Mesendoderm (in vitro differentiated cells): ENCODE measurements at regions not wholly inside any gene's neighbourhood (a gene's known extent, or its start where the extent isn't known, plus 50 kb on each side); places are given as distances from the start of the nearest gene placed in this dataset.
"Not testable (repeated sequence)": the region's sequence is repeated elsewhere in the genome, so short reads cannot be mapped to it uniquely, and the experiment has no call there.

Experiments used
- DNase-seq: peaks from one replicate; pipeline ENCODE4 v3.0.0; 2013
- H2AK5ac ChIP-seq: 2 replicates; pipeline ENCODE4 v1.6.1; 2013; ENCODE audit warnings: low read length, inconsistent platforms
- H2BK120ac ChIP-seq: 2 replicates; pipeline ENCODE4 v1.6.1; 2013; ENCODE audit warnings: low read depth, mild to moderate bottlenecking, low read length, moderate library complexity, mixed read lengths
- H2BK15ac ChIP-seq: replicated peaks from 2 replicates; pipeline ENCODE4 v1.6.1; 2013; ENCODE audit warnings: low read depth, mild to moderate bottlenecking, moderate library complexity
- H2BK5ac ChIP-seq: 2 replicates; pipeline ENCODE4 v1.6.1; 2013; ENCODE audit warnings: low read length, inconsistent platforms
- H3K18ac ChIP-seq: 2 replicates; pipeline ENCODE4 v1.6.1; 2013; ENCODE audit warnings: mild to moderate bottlenecking, low read length, mixed read lengths
- H3K23ac ChIP-seq: one replicate; pipeline ENCODE4 v1.6.1; 2013; ENCODE audit warnings: low read length
- H3K27ac ChIP-seq: 2 replicates; pipeline ENCODE4 v1.5.1; 2013; ENCODE audit warnings: low read depth, mild to moderate bottlenecking, inconsistent platforms, low read length, moderate library complexity
- H3K27me3 ChIP-seq: 2 replicates; pipeline ENCODE4 v1.6.1; 2013; ENCODE audit warnings: low read length, control low read depth, mild to moderate bottlenecking, inconsistent platforms; ENCODE audit not compliant: insufficient read depth, poor library complexity
- H3K36me3 ChIP-seq: 2 replicates; pipeline ENCODE4 v1.6.1; 2013; ENCODE audit warnings: low read length, inconsistent platforms; ENCODE audit not compliant: control insufficient read depth, insufficient read depth
- H3K4ac ChIP-seq: one replicate; pipeline ENCODE4 v1.6.1; 2013; ENCODE audit warnings: low read depth, mild to moderate bottlenecking, low read length, moderate library complexity
- H3K4me1 ChIP-seq: 2 replicates; pipeline ENCODE4 v1.6.1; 2013; ENCODE audit warnings: low read depth, low read length, inconsistent platforms; ENCODE audit not compliant: control insufficient read depth
- H3K4me2 ChIP-seq: 2 replicates; pipeline ENCODE4 v1.6.1; 2013; ENCODE audit warnings: low read length
- H3K4me3 ChIP-seq: 2 replicates; pipeline ENCODE4 v1.5.1; 2013; ENCODE audit warnings: mild to moderate bottlenecking, low read length
- H3K56ac ChIP-seq: one replicate; pipeline ENCODE4 v1.6.1; 2013; ENCODE audit warnings: low read length
- H3K79me1 ChIP-seq: 2 replicates; pipeline ENCODE4 v1.6.1; 2013; ENCODE audit warnings: low read length, inconsistent platforms
- H3K79me2 ChIP-seq: 2 replicates; pipeline ENCODE4 v1.6.1; 2013; ENCODE audit warnings: mild to moderate bottlenecking, low read length; ENCODE audit not compliant: control insufficient read depth, insufficient read depth
- H3K9ac ChIP-seq: 2 replicates; pipeline ENCODE4 v1.6.1; 2013; ENCODE audit warnings: low read length, inconsistent platforms
- H4K5ac ChIP-seq: one replicate; pipeline ENCODE4 v1.6.1; 2013; ENCODE audit warnings: low read length
- H4K8ac ChIP-seq: one replicate; pipeline ENCODE4 v1.6.1; 2013; ENCODE audit warnings: low read depth, mild to moderate bottlenecking, control low read depth, low read length, moderate library complexity
- WGBS: extraction: QIAGEN DNeasy Blood & Tissue Kit; methylation state at CpG from one replicate; pipeline ENCODE4 v1.1.7; 2013; ENCODE audit warnings: low lambda C conversion rate, missing lambda C conversion rate; ENCODE audit not compliant: insufficient coverage; ENCODE audit errors: extremely low coverage; 5-methylcytosine and 5-hydroxymethylcytosine counted together

DNA sequence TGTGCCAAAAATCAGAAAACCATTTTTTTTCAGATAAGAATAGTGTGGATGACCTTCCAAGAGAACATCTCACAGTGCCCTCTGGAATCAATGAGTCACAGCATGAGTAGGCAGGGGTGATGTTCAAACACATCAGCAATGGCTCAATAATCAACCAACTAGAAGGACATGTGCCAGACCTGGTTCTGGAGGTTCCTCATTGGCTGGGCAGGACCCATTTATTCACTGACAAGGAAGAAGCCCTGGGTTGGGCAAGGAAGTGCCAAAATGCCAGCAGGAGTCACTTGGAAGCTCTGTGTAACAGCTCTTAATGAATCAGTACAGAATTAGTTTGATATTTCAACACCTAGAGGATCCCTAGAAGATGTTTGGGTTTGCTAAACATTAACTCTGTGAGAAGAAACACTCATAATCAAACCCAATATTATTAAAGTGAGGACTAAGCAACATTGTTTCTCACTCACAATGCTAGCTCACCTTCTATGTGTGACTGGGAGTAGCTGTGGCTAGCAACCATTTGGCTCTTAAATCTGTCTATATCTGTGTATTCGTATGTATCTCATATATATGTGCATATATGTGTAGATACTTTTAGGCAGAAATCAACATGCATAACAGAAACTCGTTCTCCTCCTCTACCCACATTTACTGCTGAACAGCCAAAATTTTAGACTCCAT is 72.3 kb upstream of the APBB1IP start:
- Histone ChIP-seq H3K79me1 (no peaks in the 10 kb centered on the region), H3K4ac (no peak overlapping the region), H3K4me1 (no peaks in the 10 kb centered on the region), H2BK15ac (no peak overlapping the region), H3K23ac (no peak overlapping the region), H2AK5ac (no peak overlapping the region), H3K56ac (no peak overlapping the region), H2BK5ac (no peak overlapping the region), H4K8ac (no peak overlapping the region), H3K4me2 (no peak overlapping the region), H3K79me2 (no peaks in the 10 kb centered on the region), H3K9ac (no peak overlapping the region), H3K36me3 (no peaks in the 10 kb centered on the region), H3K27ac (no peak overlapping the region), H3K18ac (no peak overlapping the region), H3K27me3 (no peaks in the 10 kb centered on the region), H2BK120ac (no peak overlapping the region), H4K5ac (no peak overlapping the region), H3K4me3 (no peak overlapping the region)
- no CpG with 5 or more reads among the region's 2 CpGs for WGBS
- DNase-seq: no peak

DNA sequence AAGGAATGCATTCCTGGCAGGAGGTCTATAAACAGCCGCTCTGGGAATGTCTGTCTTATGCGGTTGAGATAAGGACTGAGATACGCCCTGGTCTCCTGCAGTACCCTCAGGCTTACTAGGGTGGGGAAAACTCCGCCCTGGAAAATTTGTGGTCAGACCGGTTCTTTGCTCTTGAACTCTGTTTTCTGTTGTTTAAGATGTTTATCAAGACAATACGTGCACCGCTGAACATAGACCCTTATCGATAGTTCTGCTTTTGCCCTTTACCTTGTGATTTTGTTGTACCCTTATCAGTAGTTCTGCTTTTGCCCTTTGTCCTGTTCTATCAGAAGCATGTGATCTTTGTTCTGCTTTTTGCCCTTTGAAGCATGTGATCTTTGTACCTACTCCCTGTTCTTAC is 71.1 kb upstream of the APBB1IP start:
- H3K4me2 ChIP-seq, H2BK5ac ChIP-seq, H3K4me3 ChIP-seq, H3K4ac ChIP-seq, H2BK15ac ChIP-seq, DNase-seq, H3K23ac ChIP-seq, H2BK120ac ChIP-seq, H4K5ac ChIP-seq, H3K4me1 ChIP-seq, H3K36me3 ChIP-seq, H3K27me3 ChIP-seq, H3K18ac ChIP-seq, H3K9ac ChIP-seq, H4K8ac ChIP-seq, H3K27ac ChIP-seq, H3K56ac ChIP-seq, H2AK5ac ChIP-seq, H3K79me1 ChIP-seq, H3K79me2 ChIP-seq: not testable (repeated sequence)
- WGBS: no CpG with 5 or more reads among the region's 8 CpGs

GRCh38 chr10:26367771-26368170 is 70.4 kb upstream of the APBB1IP start:
- H3K9ac ChIP-seq: no peak overlapping the region
- H3K79me1 ChIP-seq: no peaks in the 10 kb centered on the region
- no peak overlapping the region for H4K5ac ChIP-seq
- H2AK5ac ChIP-seq: no peak overlapping the region
- no peak overlapping the region for H3K4me2 ChIP-seq
- no peak overlapping the region for H3K23ac ChIP-seq
- DNase-seq: peak; percentile 77
- H2BK5ac ChIP-seq: no peak overlapping the region
- H3K56ac ChIP-seq: no peak overlapping the region
- H3K79me2 ChIP-seq: no peaks in the 10 kb centered on the region
- H3K18ac ChIP-seq: no peak overlapping the region
- no CpG with 5 or more reads among the region's 3 CpGs for WGBS
- H3K4me1 ChIP-seq: no peaks in the 10 kb centered on the region
- H3K27me3 ChIP-seq: no peaks in the 10 kb centered on the region
- H3K4ac ChIP-seq: no peak overlapping the region
- H3K36me3 ChIP-seq: no peaks in the 10 kb centered on the region
- no peak overlapping the region for H3K27ac ChIP-seq
- no peak overlapping the region for H2BK15ac ChIP-seq
- no peak overlapping the region for H4K8ac ChIP-seq
- H2BK120ac ChIP-seq: no peak overlapping the region
- H3K4me3 ChIP-seq: no peak overlapping the region

DNA sequence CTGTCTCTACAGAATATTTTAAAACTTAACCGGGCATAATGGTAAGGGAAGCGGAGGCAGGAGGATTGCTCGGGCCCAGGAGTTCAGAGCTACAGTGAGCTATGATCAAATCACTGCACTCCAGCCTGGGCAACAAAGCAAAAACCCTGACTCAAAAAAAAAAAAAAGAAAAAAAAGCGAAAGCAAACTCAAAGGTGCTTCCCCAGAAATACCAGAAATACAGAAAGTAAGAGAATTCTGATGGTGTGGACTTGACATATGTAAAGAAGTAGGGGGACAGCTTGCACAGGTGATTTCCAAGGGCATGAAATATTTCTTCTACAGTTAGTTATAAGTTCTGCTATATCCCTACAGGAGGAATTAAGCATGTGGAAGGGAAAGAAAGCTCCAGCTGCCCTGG is 69.7 kb upstream of the APBB1IP start:
- Histone ChIP-seq H2BK5ac (no peak overlapping the region), H3K4me3 (no peak overlapping the region), H2BK15ac (no peak overlapping the region), H3K27me3 (no peaks in the 10 kb centered on the region), H3K36me3 (no peaks in the 10 kb centered on the region), H3K23ac (no peak overlapping the region), H2AK5ac (no peak overlapping the region), H3K4me1 (no peaks in the 10 kb centered on the region), H3K79me2 (no peaks in the 10 kb centered on the region), H2BK120ac (no peak overlapping the region), H3K9ac (no peak overlapping the region), H3K4me2 (no peak overlapping the region), H3K18ac (no peak overlapping the region), H3K4ac (no peak overlapping the region), H4K8ac (no peak overlapping the region), H3K56ac (no peak overlapping the region), H3K79me1 (no peaks in the 10 kb centered on the region), H4K5ac (no peak overlapping the region), H3K27ac (no peak overlapping the region)
- WGBS: no CpG with 5 or more reads among the region's 4 CpGs
- no peak for DNase-seq

DNA sequence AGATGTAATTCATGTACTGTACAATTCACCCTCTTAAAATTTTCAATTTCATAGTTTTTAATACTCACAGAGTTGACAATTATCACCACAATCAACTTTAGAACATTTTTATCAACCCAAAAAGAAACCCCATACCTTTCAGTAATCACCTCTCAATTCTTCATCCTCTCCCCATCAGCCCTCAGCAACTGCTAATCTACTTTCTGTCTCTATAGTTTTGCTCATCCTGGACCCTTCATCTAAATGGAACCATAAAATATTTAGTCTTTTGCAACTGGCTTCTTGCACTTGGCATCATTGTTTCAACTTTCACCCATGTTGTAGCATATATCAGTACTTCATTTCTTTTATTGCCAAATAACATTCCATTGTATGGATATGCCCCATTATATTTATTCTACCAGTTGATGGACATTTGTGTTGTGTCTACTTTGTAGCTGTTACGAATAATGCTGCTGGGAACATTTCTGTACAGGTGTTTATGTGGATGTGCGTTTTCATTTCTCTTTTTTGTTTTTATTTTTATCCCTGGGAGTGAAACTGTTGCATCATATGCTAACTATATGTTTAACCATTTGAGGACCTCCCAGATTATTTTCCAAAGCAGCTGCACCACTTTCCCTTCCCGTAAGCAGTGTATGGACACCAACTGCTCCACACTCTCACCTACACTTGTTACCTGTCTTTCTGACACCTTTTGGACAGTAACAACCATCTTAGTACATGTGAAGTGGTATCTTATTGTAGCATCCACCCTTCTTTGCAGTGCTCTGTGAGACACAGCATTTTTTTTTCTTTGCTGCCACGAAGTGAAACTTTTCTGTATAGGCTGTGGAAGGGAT is 65.4 kb upstream of the APBB1IP start:
- no peaks in the 10 kb centered on the region for H3K79me1 ChIP-seq
- no peaks in the 10 kb centered on the region for H3K36me3 ChIP-seq
- no peak overlapping the region for H3K23ac ChIP-seq
- no peaks in the 10 kb centered on the region for H3K79me2 ChIP-seq
- H2BK120ac ChIP-seq: no peak overlapping the region
- no peak overlapping the region for H3K27ac ChIP-seq
- no peak overlapping the region for H3K4ac ChIP-seq
- H3K9ac ChIP-seq: no peak overlapping the region
- H3K4me2 ChIP-seq: no peak overlapping the region
- H3K27me3 ChIP-seq: no peaks in the 10 kb centered on the region
- no peak overlapping the region for H3K18ac ChIP-seq
- H4K8ac ChIP-seq: no peak overlapping the region
- no peak overlapping the region for H2BK5ac ChIP-seq
- no peak for DNase-seq
- H3K56ac ChIP-seq: no peak overlapping the region
- H3K4me3 ChIP-seq: no peak overlapping the region
- no CpG with 5 or more reads among the region's 4 CpGs for WGBS
- H4K5ac ChIP-seq: no peak overlapping the region
- H2BK15ac ChIP-seq: no peak overlapping the region
- no peak overlapping the region for H2AK5ac ChIP-seq
- no peaks in the 10 kb centered on the region for H3K4me1 ChIP-seq
